ENCODE measurements at regions not wholly inside any gene's neighbourhood (a gene's known extent, or its start where the extent isn't known, plus 50 kb on each side); places are given as distances from the start of the nearest gene placed in this dataset.
"Not testable (repeated sequence)": the region's sequence is repeated elsewhere in the genome, so short reads cannot be mapped to it uniquely, and the experiment has no call there.

- no peak for DNase-seq (ENCODE audit: extremely low read depth in 1 of 2, low read depth in 1 of 2)
Measured at GRCh38 chr9:90464978-90465377, 177.6 kb downstream of the DIRAS2 start.

GRCh38 chr9:90466441-90466840 lies 176.2 kb downstream of the DIRAS2 start:
- no peak for DNase-seq (ENCODE audit: extremely low read depth in 1 of 2, low read depth in 1 of 2)

GRCh38 chr9:90469435-90469834 lies 173.2 kb downstream of the DIRAS2 start:
- no peak for DNase-seq (ENCODE audit: extremely low read depth in 1 of 2, low read depth in 1 of 2)

- no peak for DNase-seq (ENCODE audit: extremely low read depth in 1 of 2, low read depth in 1 of 2)
Measured at GRCh38 chr9:90469865-90470387, 172.7 kb downstream of the DIRAS2 start.

- DNase-seq (ENCODE audit: extremely low read depth in 1 of 2, low read depth in 1 of 2): no peak
Measured at GRCh38 chr9:90476058-90476457, 166.6 kb downstream of the DIRAS2 start.

- no peak for DNase-seq (ENCODE audit: extremely low read depth in 1 of 2, low read depth in 1 of 2)
Measured at GRCh38 chr9:90477535-90477934, 165.1 kb downstream of the DIRAS2 start.

- no peak for DNase-seq (ENCODE audit: extremely low read depth in 1 of 2, low read depth in 1 of 2)
Measured at GRCh38 chr9:90478821-90479220, 163.8 kb downstream of the DIRAS2 start.

- no peak for DNase-seq (ENCODE audit: extremely low read depth in 1 of 2, low read depth in 1 of 2)
Measured at GRCh38 chr9:90485028-90485427, 157.6 kb downstream of the DIRAS2 start.

GRCh38 chr9:90489066-90489465 lies 153.6 kb downstream of the DIRAS2 start:
- no peak for DNase-seq (ENCODE audit: extremely low read depth in 1 of 2, low read depth in 1 of 2)

GRCh38 chr9:90499761-90500160 lies 142.9 kb downstream of the DIRAS2 start:
- DNase-seq (ENCODE audit: extremely low read depth in 1 of 2, low read depth in 1 of 2): no peak

GRCh38 chr9:90502134-90502533 lies 140.5 kb downstream of the DIRAS2 start:
- no peak for DNase-seq (ENCODE audit: extremely low read depth in 1 of 2, low read depth in 1 of 2)

GRCh38 chr9:90504486-90504885 lies 138.1 kb downstream of the DIRAS2 start:
- DNase-seq (ENCODE audit: extremely low read depth in 1 of 2, low read depth in 1 of 2): no peak

GRCh38 chr9:90505695-90506094 lies 136.9 kb downstream of the DIRAS2 start:
- no peak for DNase-seq (ENCODE audit: extremely low read depth in 1 of 2, low read depth in 1 of 2)

GRCh38 chr9:90506402-90506801 lies 136.2 kb downstream of the DIRAS2 start:
- not testable (repeated sequence) for DNase-seq (ENCODE audit: extremely low read depth in 1 of 2, low read depth in 1 of 2)

GRCh38 chr9:90507621-90508020 lies 135.0 kb downstream of the DIRAS2 start:
- no peak for DNase-seq (ENCODE audit: extremely low read depth in 1 of 2, low read depth in 1 of 2)

- DNase-seq (ENCODE audit: extremely low read depth in 1 of 2, low read depth in 1 of 2): no peak
Measured at GRCh38 chr9:90508940-90509339, 133.7 kb downstream of the DIRAS2 start.

- no peak for DNase-seq (ENCODE audit: extremely low read depth in 1 of 2, low read depth in 1 of 2)
Measured at GRCh38 chr9:90511711-90512110, 130.9 kb downstream of the DIRAS2 start.

GRCh38 chr9:90514877-90515276 lies 127.7 kb downstream of the DIRAS2 start:
- DNase-seq (ENCODE audit: extremely low read depth in 1 of 2, low read depth in 1 of 2): no peak

GRCh38 chr9:90515510-90515909 lies 127.1 kb downstream of the DIRAS2 start:
- no peak for DNase-seq (ENCODE audit: extremely low read depth in 1 of 2, low read depth in 1 of 2)

- DNase-seq (ENCODE audit: extremely low read depth in 1 of 2, low read depth in 1 of 2): no peak
Measured at GRCh38 chr9:90517103-90517502, 125.5 kb downstream of the DIRAS2 start.

- DNase-seq (ENCODE audit: extremely low read depth in 1 of 2, low read depth in 1 of 2): no peak
Measured at GRCh38 chr9:90521811-90522570, 120.6 kb downstream of the DIRAS2 start.

- DNase-seq (ENCODE audit: extremely low read depth in 1 of 2, low read depth in 1 of 2): no peak
Measured at GRCh38 chr9:90523958-90524357, 118.7 kb downstream of the DIRAS2 start.

GRCh38 chr9:90526386-90526785 lies 116.2 kb downstream of the DIRAS2 start:
- DNase-seq (ENCODE audit: extremely low read depth in 1 of 2, low read depth in 1 of 2): no peak

Measured in stimulated activated CD8-positive, alpha-beta memory T cell treated with anti-CD3 and anti-CD28 coated beads, Interleukin-7, amount 100 ng/mL, for 48 hours (primary cell).